ENCODE measurements at regions not wholly inside any gene's neighbourhood (a gene's known extent, or its start where the extent isn't known, plus 50 kb on each side); places are given as distances from the start of the nearest gene placed in this dataset.

DNA sequence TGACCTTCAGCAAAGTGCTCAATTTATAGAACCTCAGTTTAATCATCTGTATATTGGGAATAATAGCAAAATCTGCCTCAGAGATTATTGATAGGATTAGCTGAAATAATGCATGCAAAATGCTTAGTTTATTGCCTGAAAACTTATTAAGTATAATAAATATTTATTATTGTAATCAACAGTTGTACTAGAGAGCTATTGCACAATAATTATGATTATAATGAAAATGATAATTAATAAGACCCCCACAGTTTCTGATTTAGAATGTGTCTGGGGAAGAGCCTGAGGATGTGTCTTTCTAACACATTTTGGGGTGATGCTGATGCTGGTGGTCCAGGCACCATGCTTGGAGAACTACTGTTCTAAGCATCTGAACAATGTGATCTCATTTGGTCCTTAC, 419.6 kb downstream of the NPIPA7 start:
- FAIRE-seq = no peak

DNA sequence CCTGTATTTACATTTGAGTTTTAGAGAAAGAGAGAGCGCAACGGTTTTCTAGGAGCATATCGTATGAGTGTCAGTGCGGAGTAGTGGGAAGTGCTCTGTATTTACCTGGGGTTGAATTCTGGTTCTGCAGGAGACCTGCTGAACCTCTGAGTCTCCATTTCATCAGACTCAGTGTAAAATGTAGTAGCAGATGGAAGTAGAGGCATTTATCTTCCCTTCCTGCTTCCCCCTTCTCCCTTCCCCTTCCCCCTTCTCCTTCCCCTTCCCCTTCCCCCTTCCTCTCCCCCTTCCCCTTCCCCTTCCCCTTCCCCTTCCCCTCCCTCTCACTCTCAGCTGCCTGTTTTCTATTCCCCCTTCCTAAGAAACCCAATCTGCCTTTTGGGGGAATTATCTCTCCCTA, 426.9 kb downstream of the NPIPA7 start:
- FAIRE-seq = no peak

DNA sequence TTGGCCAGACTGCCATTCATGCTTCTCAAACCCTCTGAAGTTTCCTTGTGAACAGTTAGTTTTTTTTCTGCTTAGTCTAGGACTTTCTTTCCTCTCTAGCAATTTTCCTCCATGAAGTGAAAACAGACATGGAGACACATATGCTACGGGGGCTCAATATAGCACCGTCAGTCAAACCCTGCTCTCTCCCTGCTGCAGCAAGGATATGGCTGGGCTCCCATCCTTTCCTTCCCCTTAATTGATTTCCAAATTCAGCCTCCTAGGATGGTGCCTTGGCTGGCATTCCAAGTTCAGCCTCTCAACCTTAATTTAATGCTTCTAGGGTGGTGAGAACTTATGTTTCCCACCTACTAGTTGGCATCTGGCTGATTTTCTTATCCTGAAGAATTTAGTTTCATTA, 436.7 kb downstream of the NPIPA7 start:
- no peak for FAIRE-seq

DNA sequence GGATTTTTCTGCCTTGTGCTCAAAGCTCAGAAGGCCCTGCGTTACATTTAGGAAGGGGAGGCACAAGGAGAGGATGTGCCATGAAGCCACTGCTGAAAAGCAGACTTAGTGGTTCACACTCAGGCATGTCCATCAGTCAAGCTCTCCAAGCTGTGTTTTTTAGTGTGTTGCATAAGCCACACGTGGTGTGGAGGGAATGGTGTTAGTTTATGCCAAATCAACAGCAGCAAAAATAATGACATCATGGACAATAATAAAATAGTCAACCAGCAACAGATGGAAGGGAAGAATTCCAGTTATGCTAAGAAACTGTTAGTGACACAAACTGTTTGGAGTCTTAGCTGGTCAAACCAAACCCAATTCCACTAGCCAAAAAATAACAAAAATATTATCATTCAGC, 438.3 kb downstream of the NPIPA7 start:
- FAIRE-seq = no peak

DNA sequence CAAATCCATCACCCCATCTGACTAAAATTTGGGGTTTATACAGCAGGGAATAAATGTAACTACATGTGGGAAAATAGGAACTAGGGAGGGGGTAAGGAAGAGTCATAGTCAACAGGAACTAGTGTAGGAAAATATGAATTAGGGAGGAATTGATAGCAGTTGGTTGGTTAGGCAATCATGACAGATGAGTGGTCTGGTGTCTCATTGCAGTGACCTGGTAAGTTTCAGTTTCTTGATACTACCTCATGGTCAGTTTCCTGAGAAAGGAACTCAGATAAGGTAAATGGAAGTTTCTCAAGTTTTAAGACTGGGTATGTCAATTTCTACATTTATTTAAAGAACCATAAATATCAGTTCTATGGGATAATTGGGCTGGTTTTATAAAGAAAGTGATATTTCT, 442.3 kb downstream of the NPIPA7 start:
- FAIRE-seq = no peak

DNA sequence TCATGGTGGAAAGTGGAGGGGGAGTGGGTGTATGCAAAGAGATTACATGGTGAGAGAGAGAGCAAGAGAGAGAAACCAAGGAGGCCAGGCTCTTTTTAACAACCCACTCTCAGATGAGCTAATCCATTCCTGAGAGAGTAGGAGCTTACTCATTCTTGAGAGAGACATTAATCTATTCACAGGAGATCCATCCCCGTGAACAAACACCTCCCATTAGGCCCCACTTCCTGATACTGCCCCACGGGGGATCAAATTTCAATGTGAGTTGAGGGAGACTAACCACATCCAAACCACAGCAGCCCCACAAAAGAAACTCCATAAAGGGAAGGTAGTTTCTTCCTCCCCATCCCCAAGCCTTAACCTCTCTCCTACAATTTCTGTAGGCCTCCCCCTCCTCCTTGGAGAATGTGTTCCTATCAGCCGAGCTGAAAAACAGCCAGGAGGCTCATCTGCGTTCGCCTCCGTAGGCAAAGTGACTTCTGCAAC, 450.0 kb downstream of the NPIPA7 start:
- no peak for FAIRE-seq

DNA sequence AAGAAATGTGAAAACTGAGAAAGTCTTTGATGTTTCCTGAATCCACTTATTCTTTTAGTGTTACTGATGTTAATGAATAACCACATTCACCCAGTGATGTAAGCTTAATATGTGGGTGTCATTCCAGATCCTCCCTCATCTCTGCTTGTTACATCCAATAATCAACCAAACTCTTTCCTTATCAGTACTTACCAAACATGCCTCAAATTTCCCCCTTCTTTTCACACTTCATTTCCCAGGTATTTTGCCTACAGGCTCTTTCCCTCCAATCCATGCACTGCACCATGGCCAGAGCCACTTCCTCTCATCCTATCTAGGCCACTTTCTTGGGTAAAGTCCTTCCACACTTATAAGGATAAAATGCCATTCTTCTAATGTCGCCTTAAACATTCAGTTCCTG, 451.5 kb downstream of the NPIPA7 start:
- no peak for FAIRE-seq

DNA sequence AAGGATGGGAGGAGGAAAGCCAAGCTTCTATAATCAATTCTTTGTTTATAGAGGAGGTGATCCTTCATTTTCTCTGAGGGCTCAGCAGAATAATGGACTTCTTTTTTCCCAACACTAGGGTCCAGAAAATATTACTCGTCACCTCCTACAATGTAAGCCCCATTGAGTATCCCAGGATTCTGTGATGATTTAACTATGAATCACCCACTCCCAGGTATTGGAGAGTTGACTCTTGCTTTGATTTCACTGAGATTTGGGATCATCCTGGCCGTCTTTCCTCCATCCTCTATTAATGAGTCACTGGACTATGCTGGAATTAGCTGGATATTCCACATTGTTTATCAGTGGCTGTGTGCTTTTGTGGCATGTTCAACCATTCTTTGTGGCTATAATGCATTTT, 452.0 kb downstream of the NPIPA7 start:
- FAIRE-seq = no peak

DNA sequence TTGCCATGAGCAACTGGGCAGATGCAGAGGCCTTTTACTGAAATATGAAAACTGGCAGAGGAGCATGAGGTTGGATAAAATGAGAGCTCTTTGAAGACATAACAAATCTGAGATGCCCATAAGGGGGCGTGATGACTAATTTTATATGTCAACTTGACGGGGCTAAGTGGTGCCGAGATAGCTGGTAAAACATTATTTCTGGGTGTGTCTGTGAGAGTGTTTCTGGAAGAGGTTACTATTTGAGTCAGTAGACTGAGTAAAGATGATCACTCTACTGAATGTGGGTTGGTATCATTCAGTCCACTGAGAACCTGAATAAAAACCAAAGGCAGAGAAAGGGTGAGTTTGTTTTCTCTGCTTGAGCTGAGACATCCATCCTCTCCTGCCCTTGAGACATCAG, 454.2 kb downstream of the NPIPA7 start:
- FAIRE-seq = no peak

DNA sequence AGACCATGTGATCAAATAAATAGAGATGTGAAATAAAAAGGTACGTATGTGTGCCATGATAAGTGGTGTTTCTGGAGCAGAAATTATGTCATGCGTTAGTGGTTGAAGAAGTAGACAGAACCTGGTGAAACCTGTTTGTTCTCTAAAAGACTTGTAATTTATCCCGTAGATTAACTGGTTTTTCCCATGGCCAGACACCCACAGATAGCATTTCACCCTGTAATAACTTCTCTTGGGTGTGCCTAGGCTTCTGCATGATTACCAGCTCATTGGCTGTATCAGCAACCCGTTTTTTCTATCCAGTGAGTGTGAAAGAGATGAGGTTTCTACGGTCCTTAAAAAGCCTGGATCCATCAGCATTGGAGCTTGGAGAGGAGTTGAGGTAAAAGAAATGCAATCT, 471.3 kb downstream of the NPIPA7 start:
- no peak for FAIRE-seq

DNA sequence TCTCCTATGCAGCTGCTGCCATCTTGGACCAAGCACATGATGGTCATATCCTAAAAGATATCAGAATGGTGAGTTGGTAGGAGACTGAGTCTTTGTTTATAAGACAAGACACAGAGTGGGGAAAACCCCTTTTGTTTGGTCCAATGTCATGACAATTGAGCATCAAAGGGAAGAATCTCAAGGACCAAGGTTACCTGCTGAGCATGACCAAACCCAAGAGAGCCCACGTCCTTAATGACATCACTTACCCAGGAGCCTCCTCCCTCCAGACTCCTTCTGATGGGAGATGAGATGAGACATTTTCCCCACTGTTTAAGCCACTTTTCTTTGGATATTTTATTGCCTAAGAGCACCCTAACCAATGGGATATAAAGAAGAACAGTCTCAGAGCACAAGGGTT, 478.1 kb downstream of the NPIPA7 start:
- no peak for FAIRE-seq

DNA sequence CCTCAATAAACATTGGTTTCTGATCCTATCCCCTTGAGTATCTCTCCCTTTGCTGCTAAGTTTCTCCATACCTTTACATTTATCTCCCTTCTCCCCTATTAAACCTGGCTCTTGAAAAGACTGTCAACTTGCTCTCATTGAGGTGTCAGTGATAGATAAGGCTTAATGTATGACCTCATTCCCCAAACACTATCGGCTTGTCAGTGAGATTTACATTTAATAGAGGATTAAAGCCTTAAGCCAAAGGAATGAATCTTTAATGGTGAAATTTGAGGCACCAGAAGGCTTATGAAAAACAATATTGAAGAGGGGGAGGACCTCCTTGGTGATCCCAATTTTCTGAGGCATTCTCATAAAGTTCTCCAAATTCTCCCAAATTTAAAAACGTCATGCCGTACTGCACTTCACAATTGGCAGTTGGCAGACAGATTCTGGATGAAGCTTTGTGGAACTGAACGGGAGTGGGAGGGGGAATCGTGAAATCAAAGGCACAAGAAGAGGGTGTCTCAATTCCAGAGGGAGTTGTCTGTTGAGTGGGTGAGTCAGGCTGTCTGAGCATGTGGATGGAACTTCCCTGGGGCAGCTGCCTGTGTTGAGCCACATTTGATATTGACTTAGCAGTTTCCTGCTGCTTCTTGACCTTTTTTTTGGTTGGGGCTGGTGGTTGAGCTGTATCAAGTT, 478.8 kb downstream of the NPIPA7 start:
- FAIRE-seq = no peak

DNA sequence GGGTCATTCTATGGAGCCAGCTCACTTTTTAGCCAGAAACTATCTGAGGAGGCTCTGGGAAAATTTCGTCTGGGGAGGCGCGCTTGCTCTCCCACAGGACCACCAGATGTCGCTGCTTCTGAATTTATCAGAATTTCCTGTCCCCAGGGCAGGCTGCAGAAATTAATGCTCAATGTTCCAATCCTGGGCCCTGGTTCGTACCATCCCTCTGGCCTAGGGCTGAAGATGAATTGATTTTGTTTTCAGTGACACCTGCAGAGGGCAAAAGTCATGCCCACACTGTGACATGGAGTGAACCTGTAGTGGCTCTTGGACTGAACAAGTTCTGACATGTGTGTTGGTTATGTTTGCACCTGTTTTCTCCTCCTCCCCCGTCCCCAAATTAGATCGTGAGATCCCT, 482.6 kb downstream of the NPIPA7 start:
- no peak for FAIRE-seq

DNA sequence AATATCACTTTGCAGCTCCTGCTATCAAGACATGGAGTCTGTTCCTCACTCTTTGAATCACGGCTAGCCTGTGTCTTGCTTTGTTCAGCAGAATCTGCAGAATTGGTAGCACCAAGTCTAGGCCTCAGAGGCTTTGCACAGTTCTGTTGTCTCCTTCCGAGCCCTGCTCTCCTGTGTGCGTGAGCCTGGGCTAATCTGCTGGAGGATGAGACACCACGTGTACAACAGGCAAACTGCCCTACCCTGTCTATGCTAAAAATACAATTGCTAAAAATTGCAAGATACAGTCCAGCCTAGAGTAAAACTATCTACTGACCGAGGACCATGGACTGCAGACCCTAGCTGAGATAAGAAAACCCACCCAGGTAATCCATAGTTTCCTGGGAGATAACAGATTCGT, 484.7 kb downstream of the NPIPA7 start:
- no peak for FAIRE-seq

DNA sequence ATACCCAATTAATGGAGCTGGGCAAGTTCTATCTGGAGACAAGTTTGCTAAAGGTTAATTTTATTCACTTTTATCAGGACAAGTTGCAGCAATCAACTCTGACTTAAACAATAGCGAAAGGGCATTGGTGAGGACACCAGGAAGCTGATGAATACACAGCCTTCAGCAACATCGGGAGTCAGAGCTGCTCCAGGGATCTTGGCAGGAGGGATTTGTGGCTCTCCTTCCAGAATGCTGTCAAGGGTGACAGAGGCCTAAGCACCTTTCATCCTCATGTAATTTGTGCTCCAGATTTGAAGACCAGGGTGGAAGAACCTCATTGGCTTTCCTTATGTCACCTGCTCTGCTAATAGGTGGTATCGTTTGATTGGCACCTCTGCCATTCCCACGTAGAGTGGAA, 485.6 kb downstream of the NPIPA7 start:
- no peak for FAIRE-seq

DNA sequence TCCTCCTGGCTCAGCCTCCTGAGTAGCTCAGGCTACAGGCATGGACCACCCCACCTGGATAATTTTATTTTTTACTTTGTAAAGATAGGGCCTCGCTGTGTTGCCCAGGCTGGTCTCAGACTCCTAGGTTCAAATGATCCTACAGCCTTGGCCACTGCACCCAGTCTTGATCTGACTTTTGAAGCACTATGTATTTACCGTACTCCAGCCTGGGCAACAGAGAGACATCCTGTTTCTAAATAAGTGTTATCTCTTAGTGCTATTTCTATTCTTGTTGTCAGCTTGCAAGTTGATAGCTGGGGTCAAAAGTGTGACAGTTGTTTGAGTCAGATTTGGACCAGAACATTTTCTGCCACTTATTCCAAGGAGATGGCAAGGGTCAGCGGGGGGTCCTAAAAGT, 486.4 kb downstream of the NPIPA7 start:
- no peak for FAIRE-seq

DNA sequence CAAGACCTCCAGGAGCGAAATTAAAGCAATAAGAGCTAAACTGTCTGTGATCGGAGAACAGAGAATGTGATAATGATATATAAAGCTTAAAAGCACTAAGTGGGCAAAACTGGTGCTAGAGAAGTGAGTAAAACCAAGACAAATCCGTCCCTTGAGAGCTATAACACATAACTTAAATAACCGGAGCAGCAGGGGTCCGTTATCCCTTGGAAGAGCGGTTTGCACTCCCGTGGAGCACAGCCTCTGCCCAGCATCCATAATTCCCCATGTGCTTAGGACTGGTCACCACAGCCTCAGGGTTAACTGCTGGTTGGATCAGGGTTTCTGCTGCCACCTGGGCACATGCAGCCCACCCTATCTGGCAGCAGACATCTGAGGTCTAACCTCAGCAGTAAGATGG, 489.0 kb downstream of the NPIPA7 start:
- FAIRE-seq = no peak

DNA sequence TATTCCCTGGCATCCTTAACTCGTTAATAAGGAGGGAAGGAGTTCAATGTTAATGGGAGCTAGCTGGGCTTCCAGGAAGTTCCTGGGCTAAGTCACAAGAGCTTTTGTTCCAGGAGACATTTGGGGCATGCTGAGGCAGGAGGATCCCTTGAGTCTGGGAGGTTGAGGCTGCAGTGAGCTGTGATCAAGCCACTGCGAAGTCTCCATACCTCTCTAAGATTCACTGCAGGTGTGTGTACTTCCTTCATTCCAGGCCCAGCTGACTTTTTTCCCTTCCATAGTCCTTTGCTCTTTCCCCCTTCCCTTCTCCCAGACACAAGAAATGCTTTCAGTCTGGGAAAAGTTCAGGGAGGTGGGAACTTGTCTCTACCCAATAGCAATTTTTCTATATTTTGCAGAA, 489.8 kb downstream of the NPIPA7 start:
- FAIRE-seq = no peak

DNA sequence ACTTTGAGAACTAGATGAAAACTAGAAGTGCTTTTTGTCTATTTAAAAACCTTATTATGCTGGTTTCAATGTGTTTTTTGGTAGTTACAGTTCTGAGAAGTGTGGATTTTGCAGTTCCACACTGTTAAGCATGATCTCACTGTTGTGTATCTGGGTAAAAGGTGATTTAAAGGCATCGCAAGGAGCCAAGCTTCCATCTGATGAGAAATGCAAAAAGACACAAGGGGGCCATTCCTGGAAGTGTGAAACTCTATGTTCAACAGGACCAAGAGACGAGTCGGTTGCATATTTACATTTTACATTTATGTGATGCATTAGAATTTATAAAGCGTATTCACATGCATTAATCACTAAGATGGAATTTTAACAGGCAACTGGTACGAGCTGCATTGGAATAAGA, 490.8 kb downstream of the NPIPA7 start:
- FAIRE-seq = no peak

DNA sequence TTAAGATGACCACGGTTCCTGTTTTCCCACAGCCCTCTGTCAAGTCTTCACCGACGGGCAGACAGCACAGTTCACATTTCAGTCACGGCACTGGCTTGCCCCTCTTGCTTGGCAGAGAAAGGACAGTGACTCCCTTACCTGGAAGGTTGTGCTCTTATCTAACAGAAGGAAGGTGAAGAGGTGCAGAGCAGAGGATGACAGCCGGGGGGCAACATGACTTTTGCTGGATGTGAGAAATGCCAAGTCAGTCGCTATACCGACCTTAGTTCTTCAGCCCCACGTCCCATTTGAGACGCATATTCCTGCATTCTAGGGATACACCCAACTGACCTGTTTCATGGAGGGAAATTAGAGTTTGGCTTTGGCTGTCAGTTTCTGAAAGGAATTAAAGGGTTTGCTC, 492.3 kb downstream of the NPIPA7 start:
- no peak for FAIRE-seq

DNA sequence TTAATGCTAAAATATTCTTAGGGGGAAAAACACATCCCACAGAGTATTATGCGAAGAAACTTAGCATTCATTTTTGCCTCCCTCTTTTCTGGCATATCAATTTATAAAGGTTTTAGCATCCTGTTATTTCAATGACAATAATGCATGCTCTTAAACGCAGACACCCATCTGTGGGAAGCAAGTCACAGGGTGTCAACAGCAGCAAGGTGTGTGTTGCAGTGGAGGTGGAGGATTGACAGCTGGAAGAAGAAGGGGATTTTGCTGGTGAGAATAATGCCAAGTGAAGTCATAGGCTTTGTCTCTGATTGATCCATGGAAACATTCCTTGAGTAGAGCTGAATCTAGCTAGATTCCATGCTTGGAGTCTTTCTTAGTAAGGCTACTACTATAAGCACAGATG, 498.1 kb downstream of the NPIPA7 start:
- no peak for FAIRE-seq

DNA sequence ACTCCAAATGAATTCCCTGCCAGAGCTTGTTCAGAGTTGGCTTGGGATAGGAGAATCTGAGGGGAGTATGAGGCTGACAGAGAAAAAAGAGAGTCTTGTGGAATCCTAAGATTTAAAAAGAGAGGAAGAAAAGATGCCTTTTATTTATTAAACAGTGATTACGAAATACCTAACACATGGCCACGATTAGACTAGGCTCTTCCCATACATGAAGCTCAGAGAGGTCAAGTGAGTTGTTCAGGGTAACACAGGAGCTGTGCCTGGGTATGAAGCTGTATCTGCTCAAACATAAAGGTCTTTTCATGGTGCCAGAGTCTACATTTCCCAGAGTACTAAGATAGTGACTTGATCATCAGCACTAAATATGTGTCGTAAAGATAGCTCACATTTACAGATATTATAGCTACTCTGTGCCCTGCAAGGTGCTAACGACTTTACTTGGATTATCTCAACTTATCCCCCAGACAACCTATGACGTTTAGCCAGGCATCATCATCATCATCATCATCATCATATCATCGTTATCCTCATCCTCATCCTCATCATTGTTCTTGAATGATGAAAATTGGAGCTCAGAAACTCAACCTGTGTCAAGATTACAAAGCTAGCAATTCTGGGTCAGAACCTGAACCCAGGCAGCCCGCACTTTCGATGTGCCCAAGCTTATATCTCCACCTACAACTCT, 500.8 kb downstream of the NPIPA7 start:
- FAIRE-seq = no peak

DNA sequence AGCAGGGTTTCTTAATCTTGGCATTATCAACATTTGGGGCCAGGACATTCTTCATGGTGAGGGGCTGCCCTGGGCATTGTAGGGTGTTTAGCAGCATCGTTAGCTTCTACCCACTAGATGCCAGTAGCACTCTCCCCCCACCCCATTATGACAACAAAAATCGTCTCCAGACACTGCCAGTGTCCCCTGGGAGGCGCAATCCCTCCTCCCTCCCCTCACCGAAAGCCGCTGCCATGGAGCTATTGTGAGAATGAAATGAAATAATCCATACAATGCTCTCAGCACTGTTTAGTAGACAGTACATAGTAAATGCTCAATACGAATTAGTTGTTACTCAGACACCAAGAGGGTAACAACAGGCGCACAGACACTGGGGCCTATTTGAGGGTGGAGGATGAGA, 502.9 kb downstream of the NPIPA7 start:
- no peak for FAIRE-seq

DNA sequence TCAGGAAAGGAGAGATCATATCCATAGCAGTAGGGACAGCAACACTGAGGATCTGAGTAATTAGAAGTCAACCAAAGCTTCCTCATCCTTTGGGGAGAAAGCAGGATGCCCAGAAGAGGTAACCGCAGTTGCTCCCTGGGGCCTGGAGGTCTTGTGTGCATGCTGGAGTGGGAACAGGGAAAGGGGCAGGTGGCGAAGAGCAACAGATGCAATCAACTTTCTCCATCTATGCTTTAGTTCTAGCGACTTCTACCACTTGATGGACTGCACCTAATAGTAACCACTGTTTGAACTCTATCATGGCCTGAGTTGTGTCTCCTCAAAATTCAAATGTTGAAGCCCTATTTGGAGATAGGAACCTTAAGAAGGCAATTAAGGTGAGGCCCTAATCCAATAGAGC, 503.8 kb downstream of the NPIPA7 start:
- FAIRE-seq = no peak

DNA sequence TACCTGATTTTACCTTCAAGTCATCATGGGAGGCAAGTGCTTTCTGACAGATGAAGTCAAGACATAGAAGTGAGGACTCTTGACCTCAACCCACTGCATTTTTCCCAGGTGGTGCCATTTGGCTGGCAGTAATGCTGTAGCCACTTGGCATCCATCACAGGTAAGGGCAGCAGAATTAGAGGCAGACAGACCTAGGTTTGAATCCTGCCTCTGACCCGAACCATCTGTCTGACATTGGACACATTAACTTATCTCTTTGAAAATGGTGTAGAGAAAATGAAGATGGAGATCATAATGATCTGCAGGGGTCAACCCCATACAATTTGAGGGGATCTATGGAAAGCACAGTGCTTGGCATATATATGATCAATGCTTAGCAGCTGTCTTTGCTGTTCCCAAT, 505.5 kb downstream of the NPIPA7 start:
- FAIRE-seq = no peak
